ENCODE measurements at regions not wholly inside any gene's neighbourhood (a gene's known extent, or its start where the extent isn't known, plus 50 kb on each side); places are given as distances from the start of the nearest gene placed in this dataset.

DNA sequence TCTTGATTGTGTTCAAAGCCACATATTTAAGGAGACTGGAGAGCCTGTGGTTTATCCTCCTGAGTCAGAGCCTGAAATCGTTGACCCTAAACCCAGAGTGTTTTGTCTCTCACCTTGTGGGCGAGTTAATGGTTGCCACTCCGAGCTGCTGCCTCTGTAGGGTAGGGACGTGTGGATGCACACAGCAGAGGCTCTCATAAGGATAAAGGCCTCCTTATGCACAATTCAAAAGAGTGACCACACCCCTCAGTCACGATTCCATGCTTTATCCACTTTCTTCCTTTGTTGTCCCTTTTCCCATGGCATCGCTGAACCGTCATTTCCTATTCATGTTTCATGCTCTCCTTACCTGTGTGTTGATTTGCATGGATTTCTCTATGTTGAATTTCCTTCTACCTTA lies 805.0 kb upstream of the RBFOX1 start:
- intact Hi-C loops (cut with DNase I; ENCODE audit: low total_unique reads): no loop called here
- no peaks in the 10 kb centered on the region for H3K27me3 ChIP-seq
- no peak for TF ChIP-seq POLR2A (IDR thresholded peaks at IDR 0.05)
- TF ChIP-seq, protein P1, sequence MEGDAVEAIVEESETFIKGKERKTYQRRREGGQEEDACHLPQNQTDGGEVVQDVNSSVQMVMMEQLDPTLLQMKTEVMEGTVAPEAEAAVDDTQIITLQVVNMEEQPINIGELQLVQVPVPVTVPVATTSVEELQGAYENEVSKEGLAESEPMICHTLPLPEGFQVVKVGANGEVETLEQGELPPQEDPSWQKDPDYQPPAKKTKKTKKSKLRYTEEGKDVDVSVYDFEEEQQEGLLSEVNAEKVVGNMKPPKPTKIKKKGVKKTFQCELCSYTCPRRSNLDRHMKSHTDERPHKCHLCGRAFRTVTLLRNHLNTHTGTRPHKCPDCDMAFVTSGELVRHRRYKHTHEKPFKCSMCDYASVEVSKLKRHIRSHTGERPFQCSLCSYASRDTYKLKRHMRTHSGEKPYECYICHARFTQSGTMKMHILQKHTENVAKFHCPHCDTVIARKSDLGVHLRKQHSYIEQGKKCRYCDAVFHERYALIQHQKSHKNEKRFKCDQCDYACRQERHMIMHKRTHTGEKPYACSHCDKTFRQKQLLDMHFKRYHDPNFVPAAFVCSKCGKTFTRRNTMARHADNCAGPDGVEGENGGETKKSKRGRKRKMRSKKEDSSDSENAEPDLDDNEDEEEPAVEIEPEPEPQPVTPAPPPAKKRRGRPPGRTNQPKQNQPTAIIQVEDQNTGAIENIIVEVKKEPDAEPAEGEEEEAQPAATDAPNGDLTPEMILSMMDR (IDR thresholded peaks at IDR 0.05): no peak
- H3K36me3 ChIP-seq: no peaks in the 10 kb centered on the region
- H3K4me1 ChIP-seq: no peaks in the 10 kb centered on the region
- no peaks in the 10 kb centered on the region for H3K9me3 ChIP-seq
- no peak overlapping the region for H3K4me3 ChIP-seq
- DNase-seq: no peak
- H3K27ac ChIP-seq: no peak overlapping the region

DNA sequence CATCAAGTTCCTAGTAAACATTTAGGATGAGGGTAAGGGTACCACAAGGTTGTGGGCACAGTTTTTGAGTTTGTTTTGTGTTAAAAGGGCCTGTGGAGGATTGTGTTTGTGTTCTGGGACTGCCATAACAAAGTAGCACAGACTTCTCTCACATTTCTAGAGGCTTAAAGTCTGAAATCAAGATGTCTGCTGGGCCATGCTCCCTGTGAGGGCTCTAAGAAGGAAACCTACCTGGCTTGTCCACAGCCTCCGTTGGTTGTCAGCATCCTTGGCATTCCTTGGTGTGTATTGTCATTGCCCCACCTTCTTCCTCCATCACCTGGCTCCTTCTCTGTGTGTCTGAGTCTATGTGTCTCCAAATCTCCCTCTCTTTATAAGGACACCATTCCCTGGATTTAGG lies 808.1 kb upstream of the RBFOX1 start:
- no peak overlapping the region for H3K27ac ChIP-seq
- intact Hi-C loops (cut with DNase I; ENCODE audit: low total_unique reads): no loop called here
- H3K4me1 ChIP-seq: no peaks in the 10 kb centered on the region
- no peak overlapping the region for H3K4me3 ChIP-seq
- DNase-seq: no peak
- H3K9me3 ChIP-seq: no peaks in the 10 kb centered on the region
- TF ChIP-seq, protein P1 (IDR thresholded peaks at IDR 0.05): no peak
- TF ChIP-seq POLR2A (IDR thresholded peaks at IDR 0.05): no peak
- no peaks in the 10 kb centered on the region for H3K36me3 ChIP-seq
- H3K27me3 ChIP-seq: no peaks in the 10 kb centered on the region

DNA sequence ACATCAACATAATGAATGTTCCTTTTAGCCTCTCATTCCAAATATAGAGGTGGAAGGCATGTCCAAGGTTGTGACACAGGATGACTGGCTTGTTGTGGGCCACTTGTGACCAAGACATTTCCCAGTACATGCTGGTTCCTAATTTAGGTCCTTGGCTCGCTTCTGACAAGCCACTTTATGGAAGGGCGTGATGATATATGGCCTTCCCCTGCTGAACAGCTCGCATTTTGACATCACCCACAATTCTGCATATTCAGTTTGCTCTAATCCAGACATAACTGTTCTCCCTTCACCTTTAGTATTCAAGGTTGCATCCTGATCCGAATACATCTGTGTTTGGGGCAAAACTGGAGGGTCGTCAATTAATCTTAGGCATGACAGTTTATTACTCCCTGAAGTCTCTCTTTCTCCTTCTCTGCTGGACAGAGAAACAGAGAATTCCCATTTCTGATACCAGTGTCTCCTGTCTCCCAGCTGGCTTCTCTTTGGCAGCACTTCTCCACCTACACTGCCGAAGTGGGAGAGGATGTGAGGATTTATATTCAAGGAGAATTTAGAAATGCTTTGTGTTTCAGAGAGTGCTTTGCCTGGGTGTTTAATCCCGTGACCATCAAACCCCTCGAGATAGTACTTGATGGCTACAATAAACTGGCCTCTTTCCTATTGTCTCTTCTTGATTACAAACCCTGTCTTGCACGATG lies 815.5 kb upstream of the RBFOX1 start:
- Histone ChIP-seq H3K4me1 (no peaks in the 10 kb centered on the region), H3K27ac (no peak overlapping the region), H3K9me3 (no peaks in the 10 kb centered on the region), H3K27me3 (no peaks in the 10 kb centered on the region), H3K4me3 (no peak overlapping the region), H3K36me3 (no peaks in the 10 kb centered on the region)
- no peak for DNase-seq
- TF ChIP-seq POLR2A (IDR thresholded peaks at IDR 0.05): no peak
- TF ChIP-seq, protein P1 (IDR thresholded peaks at IDR 0.05): no peak
- intact Hi-C loops (cut with DNase I; ENCODE audit: low total_unique reads): no loop called here

DNA sequence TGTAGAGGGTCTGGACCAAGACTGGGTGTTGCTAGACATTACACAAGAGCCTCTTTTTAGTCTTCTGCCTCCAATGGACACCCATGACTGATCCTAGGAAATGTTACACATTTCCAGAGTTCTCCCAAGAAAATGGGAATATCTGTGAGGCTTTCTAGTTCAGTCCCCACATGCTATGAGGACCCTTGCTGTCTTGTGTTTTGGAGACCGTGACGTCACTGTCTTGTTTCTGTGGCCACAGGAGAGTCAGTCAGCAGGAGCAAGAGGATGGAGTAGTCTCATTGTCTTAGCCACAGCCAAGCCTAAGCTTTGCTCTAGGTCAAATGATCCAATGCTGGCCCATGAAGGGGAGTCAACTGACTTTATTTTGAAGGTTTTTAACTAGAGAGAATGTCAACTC lies 820.1 kb upstream of the RBFOX1 start:
- no peaks in the 10 kb centered on the region for H3K4me1 ChIP-seq
- intact Hi-C loops (cut with DNase I; ENCODE audit: low total_unique reads): no loop called here
- H3K36me3 ChIP-seq: no peaks in the 10 kb centered on the region
- H3K4me3 ChIP-seq: no peak overlapping the region
- TF ChIP-seq POLR2A (IDR thresholded peaks at IDR 0.05): no peak
- TF ChIP-seq, protein P1 (IDR thresholded peaks at IDR 0.05): no peak
- no peak overlapping the region for H3K27ac ChIP-seq
- no peak for DNase-seq
- H3K27me3 ChIP-seq: no peaks in the 10 kb centered on the region
- no peaks in the 10 kb centered on the region for H3K9me3 ChIP-seq

DNA sequence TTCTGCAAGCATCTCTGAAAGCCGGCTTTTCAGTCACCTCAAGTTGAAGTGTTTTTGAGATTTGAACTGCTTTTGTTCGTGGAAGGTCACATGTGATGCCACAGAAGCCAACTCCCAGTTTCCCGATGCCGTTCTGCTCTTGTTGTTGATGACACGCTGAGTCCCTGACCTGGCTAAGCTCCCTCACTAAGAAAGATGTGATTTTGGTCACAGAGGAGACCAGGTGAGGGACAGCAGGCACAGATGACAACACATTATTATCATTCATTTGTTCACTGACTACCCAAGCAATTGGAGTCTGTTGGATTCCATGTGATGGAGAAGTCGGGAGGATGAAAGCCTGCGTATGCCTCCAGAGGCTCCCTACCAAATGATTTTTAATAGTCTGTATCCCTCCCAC lies 822.4 kb upstream of the RBFOX1 start:
- intact Hi-C loops (cut with DNase I; ENCODE audit: low total_unique reads): no loop called here
- no peak overlapping the region for H3K27ac ChIP-seq
- no peak overlapping the region for H3K4me3 ChIP-seq
- H3K36me3 ChIP-seq: no peaks in the 10 kb centered on the region
- H3K9me3 ChIP-seq: no peaks in the 10 kb centered on the region
- DNase-seq: no peak
- H3K27me3 ChIP-seq: no peaks in the 10 kb centered on the region
- H3K4me1 ChIP-seq: no peaks in the 10 kb centered on the region
- no peak for TF ChIP-seq POLR2A (IDR thresholded peaks at IDR 0.05)
- TF ChIP-seq, protein P1 (IDR thresholded peaks at IDR 0.05): no peak

All from uterus (tissue), 3 donors.